HL-60 (cell line): ENCODE measurements at regions not wholly inside any gene's neighbourhood (a gene's known extent, or its start where the extent isn't known, plus 50 kb on each side); places are given as distances from the start of the nearest gene placed in this dataset.

Experiments
- DNase-seq, 2 experiments: peaks; one replicate each; pipeline ENCODE4 v3.0.0-alpha.2; 2010 to 2020; ENCODE audit warnings: low read depth in 1 of 2, low spot score in 1 of 2
- H3K27ac ChIP-seq: fragments of 250-450 bp; sonication (Bioruptor Pico); replicated peaks from 2 replicates; pipeline ENCODE4 v1.5.1; 2020; ENCODE audit warnings: mild to moderate bottlenecking, moderate library complexity
- H3K27me3 ChIP-seq: fragments of 250-450 bp; sonication (Bioruptor Pico); 2 replicates; pipeline ENCODE4 v1.5.1; 2021; ENCODE audit warnings: mild to moderate bottlenecking, moderate library complexity; ENCODE audit not compliant: insufficient read depth, poor library complexity, severe bottlenecking
- H3K4me3 ChIP-seq: replicated peaks from 2 replicates; pipeline ENCODE4 v1.5.1; 2011; ENCODE audit warnings: mild to moderate bottlenecking, control low read depth, low read length; ENCODE audit not compliant: insufficient read depth
- GABPA ChIP-seq: IDR thresholded peaks from 2 replicates; pipeline ENCODE4 v1.6.1; 2012; ENCODE audit warnings: low read depth
- POLR2AphosphoS5 ChIP-seq: IDR thresholded peaks from 2 replicates; pipeline ENCODE4 v1.6.1; 2012; ENCODE audit warnings: low read depth
- SPI1 ChIP-seq: IDR thresholded peaks from 2 replicates; pipeline ENCODE4 v1.6.1; 2012; ENCODE audit warnings: low read depth, mild to moderate bottlenecking, borderline replicate concordance
- TF ChIP-seq, protein P1 (sequence below): IDR thresholded peaks from one replicate; pipeline ENCODE4 v1.5.1; 2011; ENCODE audit warnings: low read length, control low read depth, inconsistent platforms; ENCODE audit not compliant: insufficient read depth
- TF ChIP-seq, protein P2 (sequence below): IDR thresholded peaks from 2 replicates; pipeline ENCODE4 v1.6.1; 2012; ENCODE audit warnings: low read depth; ENCODE audit not compliant: insufficient replicate concordance

DNA sequence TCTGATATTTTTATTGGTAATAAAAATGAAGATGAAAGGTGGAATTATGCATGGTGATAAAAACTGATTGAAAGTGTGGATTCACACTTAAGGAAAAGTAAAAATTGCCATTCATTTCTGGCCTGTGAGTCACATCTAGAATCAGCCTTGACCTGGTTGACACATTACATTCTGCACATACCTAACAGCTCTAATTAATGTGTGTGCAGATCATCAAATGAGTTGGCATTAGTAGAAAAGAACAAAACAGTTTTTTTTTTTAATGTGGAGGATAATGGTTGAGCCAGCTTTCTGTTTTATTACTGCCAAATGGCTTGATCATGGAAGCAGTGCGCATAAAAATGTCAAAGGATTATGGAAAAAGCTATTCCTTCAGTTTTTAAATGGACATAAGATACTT lies 142.6 kb upstream of the TMEM196 start:
- H3K27me3 ChIP-seq = no peaks in the 10 kb centered on the region
- TF ChIP-seq SPI1 (no peak), POLR2AphosphoS5 (no peak), GABPA (no peak)
- TF ChIP-seq, protein P1, sequence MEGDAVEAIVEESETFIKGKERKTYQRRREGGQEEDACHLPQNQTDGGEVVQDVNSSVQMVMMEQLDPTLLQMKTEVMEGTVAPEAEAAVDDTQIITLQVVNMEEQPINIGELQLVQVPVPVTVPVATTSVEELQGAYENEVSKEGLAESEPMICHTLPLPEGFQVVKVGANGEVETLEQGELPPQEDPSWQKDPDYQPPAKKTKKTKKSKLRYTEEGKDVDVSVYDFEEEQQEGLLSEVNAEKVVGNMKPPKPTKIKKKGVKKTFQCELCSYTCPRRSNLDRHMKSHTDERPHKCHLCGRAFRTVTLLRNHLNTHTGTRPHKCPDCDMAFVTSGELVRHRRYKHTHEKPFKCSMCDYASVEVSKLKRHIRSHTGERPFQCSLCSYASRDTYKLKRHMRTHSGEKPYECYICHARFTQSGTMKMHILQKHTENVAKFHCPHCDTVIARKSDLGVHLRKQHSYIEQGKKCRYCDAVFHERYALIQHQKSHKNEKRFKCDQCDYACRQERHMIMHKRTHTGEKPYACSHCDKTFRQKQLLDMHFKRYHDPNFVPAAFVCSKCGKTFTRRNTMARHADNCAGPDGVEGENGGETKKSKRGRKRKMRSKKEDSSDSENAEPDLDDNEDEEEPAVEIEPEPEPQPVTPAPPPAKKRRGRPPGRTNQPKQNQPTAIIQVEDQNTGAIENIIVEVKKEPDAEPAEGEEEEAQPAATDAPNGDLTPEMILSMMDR = no peak
- TF ChIP-seq, protein P2, sequence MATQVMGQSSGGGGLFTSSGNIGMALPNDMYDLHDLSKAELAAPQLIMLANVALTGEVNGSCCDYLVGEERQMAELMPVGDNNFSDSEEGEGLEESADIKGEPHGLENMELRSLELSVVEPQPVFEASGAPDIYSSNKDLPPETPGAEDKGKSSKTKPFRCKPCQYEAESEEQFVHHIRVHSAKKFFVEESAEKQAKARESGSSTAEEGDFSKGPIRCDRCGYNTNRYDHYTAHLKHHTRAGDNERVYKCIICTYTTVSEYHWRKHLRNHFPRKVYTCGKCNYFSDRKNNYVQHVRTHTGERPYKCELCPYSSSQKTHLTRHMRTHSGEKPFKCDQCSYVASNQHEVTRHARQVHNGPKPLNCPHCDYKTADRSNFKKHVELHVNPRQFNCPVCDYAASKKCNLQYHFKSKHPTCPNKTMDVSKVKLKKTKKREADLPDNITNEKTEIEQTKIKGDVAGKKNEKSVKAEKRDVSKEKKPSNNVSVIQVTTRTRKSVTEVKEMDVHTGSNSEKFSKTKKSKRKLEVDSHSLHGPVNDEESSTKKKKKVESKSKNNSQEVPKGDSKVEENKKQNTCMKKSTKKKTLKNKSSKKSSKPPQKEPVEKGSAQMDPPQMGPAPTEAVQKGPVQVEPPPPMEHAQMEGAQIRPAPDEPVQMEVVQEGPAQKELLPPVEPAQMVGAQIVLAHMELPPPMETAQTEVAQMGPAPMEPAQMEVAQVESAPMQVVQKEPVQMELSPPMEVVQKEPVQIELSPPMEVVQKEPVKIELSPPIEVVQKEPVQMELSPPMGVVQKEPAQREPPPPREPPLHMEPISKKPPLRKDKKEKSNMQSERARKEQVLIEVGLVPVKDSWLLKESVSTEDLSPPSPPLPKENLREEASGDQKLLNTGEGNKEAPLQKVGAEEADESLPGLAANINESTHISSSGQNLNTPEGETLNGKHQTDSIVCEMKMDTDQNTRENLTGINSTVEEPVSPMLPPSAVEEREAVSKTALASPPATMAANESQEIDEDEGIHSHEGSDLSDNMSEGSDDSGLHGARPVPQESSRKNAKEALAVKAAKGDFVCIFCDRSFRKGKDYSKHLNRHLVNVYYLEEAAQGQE = no peak
- H3K27ac ChIP-seq = no peak overlapping the region
- H3K4me3 ChIP-seq = no peak overlapping the region
- DNase-seq = no peak

DNA sequence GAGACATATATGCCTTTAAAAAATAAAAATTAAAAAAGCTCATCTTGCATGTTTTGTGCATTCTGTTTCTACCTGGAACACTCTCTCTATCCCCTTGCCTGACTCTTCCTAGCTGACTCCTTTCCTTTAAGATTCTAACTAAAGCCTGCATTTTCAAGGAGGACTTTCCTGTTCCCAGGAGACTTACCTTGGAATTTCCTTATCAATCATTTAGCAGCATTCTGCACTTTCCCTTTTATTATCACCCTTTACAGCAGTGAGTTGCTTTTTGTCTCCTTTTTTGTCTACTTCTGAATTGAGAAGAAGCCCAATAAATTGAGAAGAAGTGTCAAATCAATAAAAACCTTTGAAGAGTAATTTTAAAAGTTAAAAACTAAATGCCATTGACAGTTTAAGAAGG lies 142.2 kb upstream of the TMEM196 start:
- H3K27me3 ChIP-seq = no peaks in the 10 kb centered on the region

GRCh38 chr7:19914866-19915265 lies 141.4 kb upstream of the TMEM196 start:
- Histone ChIP-seq H3K27ac (no peak overlapping the region), H3K27me3 (no peaks in the 10 kb centered on the region), H3K4me3 (no peak overlapping the region)
- DNase-seq = no peak
- TF ChIP-seq SPI1 (no peak), GABPA (no peak), POLR2AphosphoS5 (no peak)
- TF ChIP-seq, protein P1 = no peak
- TF ChIP-seq, protein P2 = no peak

More for the DNA sequence above, 142.2 kb upstream of the TMEM196 start:
- Histone ChIP-seq H3K4me3 (no peak overlapping the region), H3K27ac (no peak overlapping the region)
- TF ChIP-seq GABPA (no peak), POLR2AphosphoS5 (no peak), SPI1 (no peak)
- TF ChIP-seq, protein P1 = no peak
- TF ChIP-seq, protein P2 = no peak
- no peak for DNase-seq
